Left ventricle myocardium inferior (tissue), 1 donor: ENCODE measurements at regions not wholly inside any gene's neighbourhood (a gene's known extent, or its start where the extent isn't known, plus 50 kb on each side); places are given as distances from the start of the nearest gene placed in this dataset.

ENCODE experiments used
- DNase-seq: peaks from one replicate; pipeline ENCODE4 v3.0.0-alpha.2; 2020
- H3K27ac ChIP-seq: fragments of 200-600 bp; replicated peaks from 2 replicates; pipeline ENCODE4 v1.8.0; 2021
- H3K27me3 ChIP-seq: fragments of 200-600 bp; 2 replicates; pipeline ENCODE4 v1.8.0; 2021; ENCODE audit warnings: low read depth
- H3K36me3 ChIP-seq: fragments of 200-600 bp; 2 replicates; pipeline ENCODE4 v1.8.0; 2021
- H3K4me1 ChIP-seq: fragments of 200-600 bp; 2 replicates; pipeline ENCODE4 v1.8.0; 2021
- H3K4me3 ChIP-seq: fragments of 200-600 bp; 2 replicates; pipeline ENCODE4 v1.8.0; 2021; ENCODE audit warnings: mild to moderate bottlenecking, moderate library complexity
- H3K9me3 ChIP-seq: fragments of 200-600 bp; replicated peaks from 2 replicates; pipeline ENCODE4 v1.8.0; 2021
- CTCF ChIP-seq: fragments of 200-600 bp; IDR thresholded peaks from 2 replicates; pipeline ENCODE4 v1.8.0; 2021; ENCODE audit warnings: antibody characterized with exemption, mild to moderate bottlenecking, borderline replicate concordance
- intact Hi-C: fragments of 100-400 bp; cut with micrococcal nuclease; formaldehyde crosslinking; loops from one replicate; pipeline ENCODE4 v1.11.0; 2022
- donor health status: DM: no; HTN: yes; CAD: no; lungs with severe emphysema.

DNA sequence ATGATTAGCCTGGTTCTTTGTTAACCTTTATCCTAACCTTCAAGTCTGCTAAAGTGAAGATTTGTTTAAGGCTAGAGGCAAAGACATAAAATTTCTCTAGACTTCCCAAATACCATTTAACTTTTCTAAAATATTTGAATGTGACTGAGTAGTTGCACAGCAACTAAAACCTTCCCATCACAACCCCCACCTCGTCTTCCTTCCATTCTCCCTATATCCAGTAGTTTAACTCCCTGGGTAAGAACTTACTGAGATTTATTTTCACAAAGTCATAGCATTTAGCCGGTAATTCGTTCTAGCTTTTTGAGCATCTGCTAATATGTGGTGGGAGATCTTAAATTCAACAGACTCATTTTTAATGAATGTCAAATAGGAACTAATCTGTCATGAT is 87.9 kb upstream of the AKIRIN2 start:
- no peak for DNase-seq
- TF ChIP-seq CTCF, result no peak
- Histone ChIP-seq H3K27ac (no peak overlapping the region), H3K36me3 (no peaks in the 10 kb centered on the region), H3K9me3 (no peaks in the 10 kb centered on the region), H3K4me1 (peaks cover 6% of the 10 kb centered on the region), H3K27me3 (no peaks in the 10 kb centered on the region), H3K4me3 (no peak overlapping the region)
- intact Hi-C loops, result no loop called here

DNA sequence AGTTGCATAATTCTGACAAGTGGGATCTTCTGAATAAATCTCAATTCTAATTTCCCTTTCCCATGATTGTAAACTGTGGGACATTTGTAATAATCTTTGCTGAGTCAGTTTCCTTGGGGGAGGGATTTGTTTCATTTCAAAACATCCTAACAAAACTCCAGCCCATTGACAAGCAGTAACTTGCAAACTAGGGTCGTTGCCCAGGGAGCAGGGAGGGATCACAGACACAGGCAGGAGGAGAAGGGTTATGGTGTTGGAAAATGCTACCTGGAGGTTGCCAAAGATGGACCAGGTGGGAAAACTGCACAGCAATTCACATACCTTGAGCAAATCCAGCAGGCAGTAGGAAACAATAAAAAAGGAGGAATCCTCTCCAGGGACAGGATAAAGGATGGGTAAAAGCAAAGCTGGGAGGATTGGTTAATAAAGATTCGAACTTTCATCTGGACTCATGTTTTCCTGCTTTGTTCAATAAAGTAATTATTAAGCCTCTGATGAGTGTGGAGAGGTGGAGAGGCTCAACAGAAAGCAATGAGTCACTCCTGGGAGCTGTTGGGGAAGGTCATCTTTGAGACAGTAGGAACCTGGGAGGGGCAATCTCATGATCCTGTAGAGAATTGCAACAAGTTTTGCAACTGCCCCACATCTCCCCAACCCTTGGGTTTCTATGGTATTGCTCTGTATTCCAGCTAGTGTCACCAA is 87.3 kb upstream of the AKIRIN2 start:
- H3K27ac ChIP-seq, result no peak overlapping the region
- TF ChIP-seq CTCF, result no peak
- DNase-seq, result no peak
- no peak overlapping the region for H3K4me3 ChIP-seq
- no peaks in the 10 kb centered on the region for H3K27me3 ChIP-seq
- peaks cover 5% of the 10 kb centered on the region for H3K4me1 ChIP-seq
- H3K36me3 ChIP-seq, result no peaks in the 10 kb centered on the region
- intact Hi-C loops, result no loop called here
- H3K9me3 ChIP-seq, result no peaks in the 10 kb centered on the region

GRCh38 chr6:87788141-87788540 is 86.1 kb upstream of the AKIRIN2 start:
- Histone ChIP-seq H3K4me3 (no peak overlapping the region), H3K9me3 (no peaks in the 10 kb centered on the region), H3K27ac (no peak overlapping the region), H3K27me3 (no peaks in the 10 kb centered on the region), H3K36me3 (no peaks in the 10 kb centered on the region), H3K4me1 (peaks cover 5% of the 10 kb centered on the region)
- intact Hi-C loops, result no loop called here
- no peak for TF ChIP-seq CTCF
- no peak for DNase-seq

GRCh38 chr6:87785229-87785862 is 83.3 kb upstream of the AKIRIN2 start:
- Histone ChIP-seq H3K36me3 (no peaks in the 10 kb centered on the region), H3K27ac (no peak overlapping the region), H3K4me1 (no peaks in the 10 kb centered on the region), H3K4me3 (no peak overlapping the region), H3K27me3 (no peaks in the 10 kb centered on the region), H3K9me3 (no peaks in the 10 kb centered on the region)
- no peak for DNase-seq
- intact Hi-C loops, result no loop called here
- TF ChIP-seq CTCF, result no peak

DNA sequence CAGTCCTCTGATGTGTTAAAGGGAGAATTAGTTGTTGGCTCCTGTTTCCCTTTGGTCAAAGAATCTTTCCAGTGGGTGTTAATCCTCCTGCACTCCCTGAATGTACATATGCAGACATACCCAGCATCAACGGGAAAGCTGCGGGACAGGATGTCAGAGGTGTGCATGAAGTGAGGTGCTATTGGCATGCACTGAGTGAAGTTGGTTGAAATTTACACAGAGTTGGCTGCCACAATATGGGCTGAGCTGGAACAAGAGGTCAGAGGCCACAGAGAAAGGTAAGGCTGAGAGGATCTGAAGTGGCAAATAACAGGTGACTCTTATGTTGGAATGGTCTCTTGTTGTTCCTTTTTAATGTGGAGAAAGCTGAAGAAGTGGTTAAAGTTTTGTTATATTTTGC is 82.7 kb upstream of the AKIRIN2 start:
- intact Hi-C loops, result no loop called here
- no peaks in the 10 kb centered on the region for H3K4me1 ChIP-seq
- H3K27me3 ChIP-seq, result no peaks in the 10 kb centered on the region
- no peak for DNase-seq
- H3K36me3 ChIP-seq, result no peaks in the 10 kb centered on the region
- H3K9me3 ChIP-seq, result no peaks in the 10 kb centered on the region
- no peak overlapping the region for H3K27ac ChIP-seq
- H3K4me3 ChIP-seq, result no peak overlapping the region
- no peak for TF ChIP-seq CTCF
